ENCODE measurements at regions not wholly inside any gene's neighbourhood (a gene's known extent, or its start where the extent isn't known, plus 50 kb on each side); places are given as distances from the start of the nearest gene placed in this dataset.

- H3K14ac ChIP-seq (ENCODE audit: insufficient read length), result no peak overlapping the region
- H3K23ac ChIP-seq (ENCODE audit: insufficient read length), result no peak overlapping the region
- H3K9ac ChIP-seq (replicated peaks in 1 of 4; ENCODE audit: extremely low read depth in 1 of 4, low read depth in 3 of 4, low read length in 3 of 4), result no peak overlapping the region
- H3K4me2 ChIP-seq (ENCODE audit: insufficient read depth in 1 of 2, low read depth in 2 of 2, low read length in 2 of 2), result no peak overlapping the region
- H4K8ac ChIP-seq (ENCODE audit: extremely low read depth, insufficient read depth, low read length), result no peak overlapping the region
- H3K27me3 ChIP-seq (replicated peaks in 1 of 4; ENCODE audit: control insufficient read depth in 3 of 4, extremely low read depth in 1 of 4, insufficient read depth in 3 of 4, low read length in 3 of 4), result no peaks in the 10 kb centered on the region
- H3K36me3 ChIP-seq (ENCODE audit: control insufficient read depth in 2 of 4, insufficient read depth in 4 of 4, low read length in 3 of 4), result no peaks in the 10 kb centered on the region
- no peak overlapping the region for H2BK15ac ChIP-seq (ENCODE audit: low read length)
- no peaks in the 10 kb centered on the region; the same call in 1 of the 2 replicates for H3K23me2 ChIP-seq (ENCODE audit: low read depth, low read length)
- no peak overlapping the region for H3K4ac ChIP-seq (replicated peaks; ENCODE audit: insufficient read length, low read depth, low read length)
- no peaks in the 10 kb centered on the region for H3K79me1 ChIP-seq (ENCODE audit: low read depth, low read length)
- H2BK20ac ChIP-seq (ENCODE audit: low read length), result no peak overlapping the region
- H2BK120ac ChIP-seq (replicated peaks; ENCODE audit: low read depth, low read length), result no peak overlapping the region
- no peak overlapping the region for H3K4me3 ChIP-seq (ENCODE audit: extremely low read depth in 1 of 4, insufficient read depth in 2 of 4, low read depth in 3 of 4, low read length in 4 of 4)
- H3K27ac ChIP-seq (ENCODE audit: low read depth, low read length), result no peak overlapping the region
- H4K5ac ChIP-seq (ENCODE audit: insufficient read length, low read depth, low read length), result no peak overlapping the region
- no peak overlapping the region for H2AFZ ChIP-seq (ENCODE audit: low read length)
- CTCF ChIA-PET (ENCODE audit: partially characterized antibody), result no interaction called here
- POLR2A ChIA-PET (ENCODE audit: partially characterized antibody), result no interaction called here
- FAIRE-seq (no peak), DNase-seq (ENCODE audit: low read depth in 1 of 2, low spot score in 2 of 2) (no peak)
- H3K18ac ChIP-seq (ENCODE audit: extremely low read depth, low read length), result no peak overlapping the region
- H3K9me3 ChIP-seq (ENCODE audit: insufficient read depth in 2 of 2, low read depth in 1 of 2, low read length in 1 of 2), result no peaks in the 10 kb centered on the region
- no peak overlapping the region for H2BK12ac ChIP-seq (ENCODE audit: low read depth, low read length)
- H4K20me1 ChIP-seq (replicated peaks in 1 of 2; ENCODE audit: control insufficient read depth in 1 of 2, insufficient read depth in 2 of 2, low read length in 2 of 2), result no peaks in the 10 kb centered on the region
- no peak overlapping the region for H3K56ac ChIP-seq (replicated peaks; ENCODE audit: insufficient read length, low read depth, low read length)
- H2AK5ac ChIP-seq (ENCODE audit: low read depth, low read length), result no peak overlapping the region
- H2BK5ac ChIP-seq (ENCODE audit: low read depth, low read length), result no peak overlapping the region
- H3K79me2 ChIP-seq (ENCODE audit: control insufficient read depth in 1 of 2, insufficient read depth in 2 of 2, low read length in 2 of 2), result no peaks in the 10 kb centered on the region
- no peak overlapping the region for H4K91ac ChIP-seq (replicated peaks; ENCODE audit: insufficient read length, low read length)
- WGBS, 2 experiments (ENCODE audit: extremely low coverage in 1 of 2, insufficient coverage in 1 of 2, insufficient read length in 1 of 2, insufficient replicate concordance in 2 of 2, low coverage in 1 of 2, low lambda C conversion rate in 2 of 2, missing lambda C conversion rate in 1 of 2), result 93% methylated on average over 15 of the region's 15 CpGs; no CpG with 5 or more reads in 1 of the 2 experiments
- no peaks in the 10 kb centered on the region for H3K4me1 ChIP-seq (replicated peaks in 1 of 4; ENCODE audit: control insufficient read depth in 3 of 4, insufficient read depth in 4 of 4, low read length in 3 of 4)
- TF ChIP-seq ATF3 (IDR thresholded peaks at IDR 0.05; ENCODE audit: insufficient read depth, low read depth, low read length) (no peak), HDAC6 (IDR thresholded peaks at IDR 0.05; ENCODE audit: low read depth, low read length) (no peak), JUN (IDR thresholded peaks at IDR 0.05; ENCODE audit: low read depth, low read length) (no peak), EZH2 (IDR thresholded peaks at IDR 0.05; ENCODE audit: low read depth, low read length, severe bottlenecking) (no peak), TBP (IDR thresholded peaks at IDR 0.05; ENCODE audit: low read depth, low read length) (no peak), GABPA (IDR thresholded peaks at IDR 0.05; ENCODE audit: borderline replicate concordance, insufficient read depth, low read length) (no peak), USF2 (IDR thresholded peaks at IDR 0.05; ENCODE audit: low read length) (no peak), TAF1 (IDR thresholded peaks at IDR 0.05; ENCODE audit: low read depth, low read length) (no peak), SIRT6 (IDR thresholded peaks at IDR 0.05; ENCODE audit: low read length) (no peak), BRCA1 (IDR thresholded peaks at IDR 0.05; ENCODE audit: low read depth, low read length) (no peak), CHD2 (IDR thresholded peaks at IDR 0.05; ENCODE audit: low read length) (no peak), GTF2F1 (IDR thresholded peaks at IDR 0.05; ENCODE audit: borderline replicate concordance, low read depth, low read length) (no peak), RFX5 (IDR thresholded peaks at IDR 0.05; ENCODE audit: borderline replicate concordance, low read depth, low read length) (no peak), SRF (IDR thresholded peaks at IDR 0.05; ENCODE audit: low read depth, low read length) (no peak)
These were observed 358.3 kb downstream of the SLC6A15 start for GRCh38 chr12:84554199-84554723.

Data from H1 (cell line).